ENCODE measurements at regions not wholly inside any gene's neighbourhood (a gene's known extent, or its start where the extent isn't known, plus 50 kb on each side); places are given as distances from the start of the nearest gene placed in this dataset.
A peak's percentile ranks its signal among the peaks of the same experiment; 100 is the strongest.

DNA sequence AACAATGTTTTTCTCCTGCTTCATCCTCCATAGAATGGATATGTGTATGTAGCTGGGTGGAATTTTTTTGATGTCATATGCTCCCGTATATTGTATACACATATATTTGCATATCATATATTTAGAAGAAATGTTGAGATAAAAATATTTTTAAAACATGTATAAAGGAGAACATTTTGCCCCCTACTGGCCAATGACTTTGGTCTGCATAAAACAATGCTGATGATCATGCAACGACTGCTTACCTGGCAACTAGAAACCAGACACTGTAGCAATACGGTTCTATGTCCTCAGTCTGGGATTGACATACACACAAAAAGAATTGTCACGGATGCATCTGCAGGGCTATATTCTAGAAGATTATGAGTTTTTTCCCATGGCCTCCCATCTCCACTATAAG, 503.6 kb downstream of the ELAVL2 start:
- no peak for DNase-seq (ENCODE audit: low spot score)
- no peaks in the 10 kb centered on the region for H3K9me3 Mint-ChIP-seq (ENCODE audit: unreplicated experiment)
- no peaks in the 10 kb centered on the region for H3K4me1 Mint-ChIP-seq (ENCODE audit: unreplicated experiment)
- no peaks in the 10 kb centered on the region for H3K27me3 Mint-ChIP-seq (ENCODE audit: unreplicated experiment)
- no peak overlapping the region for H3K4me3 Mint-ChIP-seq (ENCODE audit: unreplicated experiment)
- H3K36me3 Mint-ChIP-seq (ENCODE audit: low read depth, unreplicated experiment) = no peaks in the 10 kb centered on the region
- TF ChIP-seq, protein P1, sequence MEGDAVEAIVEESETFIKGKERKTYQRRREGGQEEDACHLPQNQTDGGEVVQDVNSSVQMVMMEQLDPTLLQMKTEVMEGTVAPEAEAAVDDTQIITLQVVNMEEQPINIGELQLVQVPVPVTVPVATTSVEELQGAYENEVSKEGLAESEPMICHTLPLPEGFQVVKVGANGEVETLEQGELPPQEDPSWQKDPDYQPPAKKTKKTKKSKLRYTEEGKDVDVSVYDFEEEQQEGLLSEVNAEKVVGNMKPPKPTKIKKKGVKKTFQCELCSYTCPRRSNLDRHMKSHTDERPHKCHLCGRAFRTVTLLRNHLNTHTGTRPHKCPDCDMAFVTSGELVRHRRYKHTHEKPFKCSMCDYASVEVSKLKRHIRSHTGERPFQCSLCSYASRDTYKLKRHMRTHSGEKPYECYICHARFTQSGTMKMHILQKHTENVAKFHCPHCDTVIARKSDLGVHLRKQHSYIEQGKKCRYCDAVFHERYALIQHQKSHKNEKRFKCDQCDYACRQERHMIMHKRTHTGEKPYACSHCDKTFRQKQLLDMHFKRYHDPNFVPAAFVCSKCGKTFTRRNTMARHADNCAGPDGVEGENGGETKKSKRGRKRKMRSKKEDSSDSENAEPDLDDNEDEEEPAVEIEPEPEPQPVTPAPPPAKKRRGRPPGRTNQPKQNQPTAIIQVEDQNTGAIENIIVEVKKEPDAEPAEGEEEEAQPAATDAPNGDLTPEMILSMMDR (IDR thresholded peaks at IDR 0.05; ENCODE audit: unreplicated experiment) = peak; percentile 64
- no peak overlapping the region for H3K27ac Mint-ChIP-seq (ENCODE audit: unreplicated experiment)

- TF ChIP-seq, protein P1 (IDR thresholded peaks at IDR 0.05; ENCODE audit: unreplicated experiment) = no peak
- no peak overlapping the region for H3K27ac Mint-ChIP-seq (ENCODE audit: unreplicated experiment)
- peaks cover under 1% of the 10 kb centered on the region for H3K36me3 Mint-ChIP-seq (ENCODE audit: low read depth, unreplicated experiment)
- no peak for DNase-seq (ENCODE audit: low spot score)
- H3K27me3 Mint-ChIP-seq (ENCODE audit: unreplicated experiment) = no peaks in the 10 kb centered on the region
- no peaks in the 10 kb centered on the region for H3K9me3 Mint-ChIP-seq (ENCODE audit: unreplicated experiment)
- no peak overlapping the region for H3K4me3 Mint-ChIP-seq (ENCODE audit: unreplicated experiment)
- H3K4me1 Mint-ChIP-seq (ENCODE audit: unreplicated experiment) = no peaks in the 10 kb centered on the region
Measured at GRCh38 chr9:23324511-23324910, 501.5 kb downstream of the ELAVL2 start.

- Mint-ChIP-seq H3K27me3 (ENCODE audit: unreplicated experiment) (no peaks in the 10 kb centered on the region), H3K27ac (ENCODE audit: unreplicated experiment) (no peak overlapping the region)
Measured at GRCh38 chr9:23326597-23326996, 499.4 kb downstream of the ELAVL2 start.

DNA sequence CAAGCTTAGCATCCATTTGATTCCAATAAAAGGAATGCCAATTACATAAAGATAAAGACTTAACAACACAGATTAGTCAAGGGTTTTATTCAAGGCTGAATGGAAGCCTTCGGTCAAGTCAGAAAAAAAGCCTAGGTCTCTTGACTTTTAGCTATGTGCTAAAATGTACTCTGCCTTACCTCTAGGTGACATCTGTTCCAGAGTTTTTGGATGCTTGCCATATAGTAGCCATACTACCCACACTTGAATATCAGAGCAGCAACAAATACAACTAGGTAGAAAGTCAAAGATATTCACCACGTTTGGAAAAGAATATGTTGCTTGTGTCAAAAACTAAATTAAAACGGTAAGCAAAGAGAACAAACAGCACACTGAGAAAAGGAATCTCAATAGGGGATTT, 484.7 kb downstream of the ELAVL2 start:
- Mint-ChIP-seq H3K4me3 (ENCODE audit: unreplicated experiment) (no peak overlapping the region), H3K36me3 (ENCODE audit: low read depth, unreplicated experiment) (no peaks in the 10 kb centered on the region), H3K27me3 (ENCODE audit: unreplicated experiment) (no peaks in the 10 kb centered on the region), H3K9me3 (ENCODE audit: unreplicated experiment) (no peaks in the 10 kb centered on the region), H3K4me1 (ENCODE audit: unreplicated experiment) (no peaks in the 10 kb centered on the region), H3K27ac (ENCODE audit: unreplicated experiment) (no peak overlapping the region)
- no peak for DNase-seq (ENCODE audit: low spot score)
- TF ChIP-seq, protein P1 (IDR thresholded peaks at IDR 0.05; ENCODE audit: unreplicated experiment) = no peak

More at GRCh38 chr9:23326597-23326996, 499.4 kb downstream of the ELAVL2 start:
- Mint-ChIP-seq H3K9me3 (ENCODE audit: unreplicated experiment) (peaks cover 11% of the 10 kb centered on the region), H3K4me1 (ENCODE audit: unreplicated experiment) (no peaks in the 10 kb centered on the region), H3K36me3 (ENCODE audit: low read depth, unreplicated experiment) (peaks cover 9% of the 10 kb centered on the region), H3K4me3 (ENCODE audit: unreplicated experiment) (no peak overlapping the region)
- DNase-seq (ENCODE audit: low spot score) = no peak
- TF ChIP-seq, protein P1 (IDR thresholded peaks at IDR 0.05; ENCODE audit: unreplicated experiment) = no peak

GRCh38 chr9:23342291-23342690, 483.7 kb downstream of the ELAVL2 start:
- no peak for DNase-seq (ENCODE audit: low spot score)

More at GRCh38 chr9:23342291-23342690, 483.7 kb downstream of the ELAVL2 start:
- Mint-ChIP-seq H3K27ac (ENCODE audit: unreplicated experiment) (no peak overlapping the region), H3K36me3 (ENCODE audit: low read depth, unreplicated experiment) (no peaks in the 10 kb centered on the region), H3K9me3 (ENCODE audit: unreplicated experiment) (no peaks in the 10 kb centered on the region), H3K4me3 (ENCODE audit: unreplicated experiment) (no peak overlapping the region), H3K27me3 (ENCODE audit: unreplicated experiment) (no peaks in the 10 kb centered on the region), H3K4me1 (ENCODE audit: unreplicated experiment) (no peaks in the 10 kb centered on the region)
- TF ChIP-seq, protein P1 (IDR thresholded peaks at IDR 0.05; ENCODE audit: unreplicated experiment) = no peak

Measured in endothelial cell (in vitro differentiated cells).